NT2/D1 (cell line): ENCODE measurements at regions not wholly inside any gene's neighbourhood (a gene's known extent, or its start where the extent isn't known, plus 50 kb on each side); places are given as distances from the start of the nearest gene placed in this dataset.

Experiments
- DNase-seq: peaks from one replicate; pipeline ENCODE4 v3.0.0-alpha.2; 2011; ENCODE audit warnings: low read depth, low spot score
- H3K27me3 ChIP-seq: 2 replicates; pipeline ENCODE4 v1.6.0; 2011; ENCODE audit warnings: mild to moderate bottlenecking; ENCODE audit not compliant: insufficient read length, insufficient read depth
- H3K36me3 ChIP-seq: 2 replicates; pipeline ENCODE4 v1.6.1; 2011; ENCODE audit warnings: mild to moderate bottlenecking, low read length, mixed read lengths; ENCODE audit not compliant: insufficient read depth, insufficient read length
- H3K4me1 ChIP-seq: 2 replicates; pipeline ENCODE4 v1.5.1; 2011; ENCODE audit not compliant: insufficient read depth, insufficient read length
- H3K4me3 ChIP-seq: 2 replicates; pipeline ENCODE4 v1.5.1; 2011; ENCODE audit warnings: low read depth; ENCODE audit not compliant: insufficient read length
- H3K9ac ChIP-seq: 2 replicates; pipeline ENCODE4 v1.6.0; 2011; ENCODE audit warnings: low read depth; ENCODE audit not compliant: insufficient read length
- H3K9me3 ChIP-seq: 2 replicates; pipeline ENCODE4 v1.5.1; 2011; ENCODE audit warnings: mild to moderate bottlenecking, low read length; ENCODE audit not compliant: insufficient read depth
- SUZ12 ChIP-seq: IDR thresholded peaks from 2 replicates; pipeline ENCODE4 v1.6.1; 2011; ENCODE audit not compliant: insufficient read length, insufficient read depth; ENCODE audit errors: extremely low read depth
- YY1 ChIP-seq: IDR thresholded peaks from 2 replicates; pipeline ENCODE4 v1.6.1; 2011; ENCODE audit not compliant: insufficient read length, insufficient read depth
- ZNF274 ChIP-seq: IDR thresholded peaks from 2 replicates; pipeline ENCODE4 v1.6.1; 2011; ENCODE audit warnings: mild to moderate bottlenecking, low read depth, low read length

- no peaks in the 10 kb centered on the region for H3K27me3 ChIP-seq
- H3K9me3 ChIP-seq = no peaks in the 10 kb centered on the region
- H3K9ac ChIP-seq = no peak overlapping the region
- no peaks in the 10 kb centered on the region for H3K4me1 ChIP-seq
- no peak overlapping the region for H3K4me3 ChIP-seq
- TF ChIP-seq SUZ12 = no peak
- no peak for TF ChIP-seq ZNF274
- TF ChIP-seq YY1 = no peak
- H3K36me3 ChIP-seq = no peaks in the 10 kb centered on the region
- no peak for DNase-seq
These were observed 123.4 kb upstream of the SLC24A5 start for GRCh38 chr15:47997195-47998080.

- TF ChIP-seq YY1 (no peak), ZNF274 (no peak), SUZ12 (no peak)
- Histone ChIP-seq H3K36me3 (no peaks in the 10 kb centered on the region), H3K9ac (no peak overlapping the region), H3K4me3 (no peak overlapping the region), H3K9me3 (no peaks in the 10 kb centered on the region), H3K27me3 (no peaks in the 10 kb centered on the region), H3K4me1 (no peaks in the 10 kb centered on the region)
- no peak for DNase-seq
These were observed 122.2 kb upstream of the SLC24A5 start for GRCh38 chr15:47998619-47999019.

GRCh38 chr15:48001393-48002039 lies 119.3 kb upstream of the SLC24A5 start:
- H3K9me3 ChIP-seq = no peaks in the 10 kb centered on the region
- no peaks in the 10 kb centered on the region for H3K36me3 ChIP-seq
- H3K4me1 ChIP-seq = peaks cover 2% of the 10 kb centered on the region
- H3K27me3 ChIP-seq = no peaks in the 10 kb centered on the region
- no peak for DNase-seq
- no peak overlapping the region for H3K9ac ChIP-seq
- TF ChIP-seq YY1 (no peak), SUZ12 (no peak), ZNF274 (no peak)
- H3K4me3 ChIP-seq = no peak overlapping the region

- no peak for TF ChIP-seq YY1
- no peak for TF ChIP-seq SUZ12
- no peak for TF ChIP-seq ZNF274
- H3K9me3 ChIP-seq = no peaks in the 10 kb centered on the region
- H3K27me3 ChIP-seq = no peaks in the 10 kb centered on the region
- DNase-seq = no peak
- no peaks in the 10 kb centered on the region for H3K36me3 ChIP-seq
- H3K4me3 ChIP-seq = no peak overlapping the region
- H3K4me1 ChIP-seq = peaks cover 4% of the 10 kb centered on the region
- no peak overlapping the region for H3K9ac ChIP-seq
These were observed 118.0 kb upstream of the SLC24A5 start for GRCh38 chr15:48002767-48003166.

- H3K27me3 ChIP-seq = no peaks in the 10 kb centered on the region
- no peaks in the 10 kb centered on the region for H3K9me3 ChIP-seq
- H3K36me3 ChIP-seq = no peaks in the 10 kb centered on the region
- H3K4me3 ChIP-seq = no peak overlapping the region
- TF ChIP-seq ZNF274 (no peak), YY1 (no peak), SUZ12 (no peak)
- H3K9ac ChIP-seq = no peak overlapping the region
- no peak for DNase-seq
- H3K4me1 ChIP-seq = peaks cover 5% of the 10 kb centered on the region
These were observed 117.3 kb upstream of the SLC24A5 start for GRCh38 chr15:48003441-48003840.

- Histone ChIP-seq H3K27me3 (no peaks in the 10 kb centered on the region), H3K4me1 (peaks cover 5% of the 10 kb centered on the region), H3K4me3 (no peak overlapping the region), H3K9ac (no peak overlapping the region), H3K36me3 (no peaks in the 10 kb centered on the region), H3K9me3 (no peaks in the 10 kb centered on the region)
- DNase-seq = no peak
- TF ChIP-seq SUZ12 (no peak), YY1 (no peak), ZNF274 (no peak)
These were observed 115.7 kb upstream of the SLC24A5 start for GRCh38 chr15:48005077-48005476.

- no peaks in the 10 kb centered on the region for H3K36me3 ChIP-seq
- H3K4me1 ChIP-seq = peaks cover 5% of the 10 kb centered on the region
- peak; percentile 11 for DNase-seq
- H3K4me3 ChIP-seq = no peak overlapping the region
- H3K9me3 ChIP-seq = no peaks in the 10 kb centered on the region
- no peak overlapping the region for H3K9ac ChIP-seq
- TF ChIP-seq ZNF274 (no peak), YY1 (no peak), SUZ12 (no peak)
- no peaks in the 10 kb centered on the region for H3K27me3 ChIP-seq
These were observed 114.7 kb upstream of the SLC24A5 start for GRCh38 chr15:48006031-48006511.
